Spleen (tissue), 7 donors: ENCODE measurements at regions not wholly inside any gene's neighbourhood (a gene's known extent, or its start where the extent isn't known, plus 50 kb on each side); places are given as distances from the start of the nearest gene placed in this dataset.

Source experiments
- POLR2A ChIP-seq, 3 donors: fragments of 450-650 bp; IDR thresholded peaks; one replicate each; pipeline ENCODE4 v1.5.1; 2017; ENCODE audit warnings: antibody characterized with exemption in 3 of 3, mild to moderate bottlenecking in 1 of 3
- TF ChIP-seq, protein P1 (sequence below), 11 experiments: fragments of 200-600 bp in 7 of 11; fragments of 450-650 bp in 4 of 11; sonication (generic) in 4 of 11; IDR thresholded peaks in 8 of 11; conservative IDR thresholded peaks in 3 of 11; 1 replicate in 7 of 11; 2 replicates in 4 of 11; pipeline versions ENCODE4 v1.4.0 to v1.8.0; 2016 to 2021; ENCODE audit warnings: antibody characterized with exemption in 11 of 11, inconsistent platforms in 4 of 11, mild to moderate bottlenecking in 1 of 11
- donor health status: DM: no; HTN: no; CAD: no; lungs with moderate emphysema.
- donor health status: DM: no; HTN: no; CAD: no.
- donor health status: DM: no; HTN: no; CAD: no.

DNA sequence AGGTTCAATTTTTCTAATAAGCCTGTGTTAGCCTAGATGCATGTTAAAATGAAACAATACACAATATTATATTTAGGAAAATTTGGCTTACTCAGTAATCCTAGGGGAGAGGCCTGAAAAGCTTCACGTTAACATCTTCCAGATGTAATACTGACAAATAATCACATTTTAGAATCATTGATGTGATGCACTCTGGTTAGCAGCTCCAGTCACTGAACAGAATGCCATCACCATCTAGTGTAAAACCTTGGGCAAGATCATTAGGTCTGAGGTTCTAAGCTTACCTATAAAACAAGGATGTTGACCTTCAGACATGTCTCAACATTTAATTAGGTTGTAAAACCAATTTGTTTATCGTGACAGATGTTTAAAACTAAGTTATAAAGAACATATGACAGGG is 1704.8 kb downstream of the STIM2 start:
- TF ChIP-seq, protein P1, sequence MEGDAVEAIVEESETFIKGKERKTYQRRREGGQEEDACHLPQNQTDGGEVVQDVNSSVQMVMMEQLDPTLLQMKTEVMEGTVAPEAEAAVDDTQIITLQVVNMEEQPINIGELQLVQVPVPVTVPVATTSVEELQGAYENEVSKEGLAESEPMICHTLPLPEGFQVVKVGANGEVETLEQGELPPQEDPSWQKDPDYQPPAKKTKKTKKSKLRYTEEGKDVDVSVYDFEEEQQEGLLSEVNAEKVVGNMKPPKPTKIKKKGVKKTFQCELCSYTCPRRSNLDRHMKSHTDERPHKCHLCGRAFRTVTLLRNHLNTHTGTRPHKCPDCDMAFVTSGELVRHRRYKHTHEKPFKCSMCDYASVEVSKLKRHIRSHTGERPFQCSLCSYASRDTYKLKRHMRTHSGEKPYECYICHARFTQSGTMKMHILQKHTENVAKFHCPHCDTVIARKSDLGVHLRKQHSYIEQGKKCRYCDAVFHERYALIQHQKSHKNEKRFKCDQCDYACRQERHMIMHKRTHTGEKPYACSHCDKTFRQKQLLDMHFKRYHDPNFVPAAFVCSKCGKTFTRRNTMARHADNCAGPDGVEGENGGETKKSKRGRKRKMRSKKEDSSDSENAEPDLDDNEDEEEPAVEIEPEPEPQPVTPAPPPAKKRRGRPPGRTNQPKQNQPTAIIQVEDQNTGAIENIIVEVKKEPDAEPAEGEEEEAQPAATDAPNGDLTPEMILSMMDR (IDR thresholded peaks at IDR 0.05 in 8 of 11, conservative IDR thresholded peaks at IDR 0.05 in 3 of 11), result no peak
- no peak for TF ChIP-seq POLR2A (IDR thresholded peaks at IDR 0.05)
